ENCODE measurements at regions not wholly inside any gene's neighbourhood (a gene's known extent, or its start where the extent isn't known, plus 50 kb on each side); places are given as distances from the start of the nearest gene placed in this dataset.

GRCh38 chr12:58393152-58393551 is 451.8 kb downstream of the ATP23 start:
- no peaks in the 10 kb centered on the region for H3K36me3 ChIP-seq (ENCODE audit: control insufficient read depth, insufficient read depth, low read length)
- in situ Hi-C loops (cut with HindIII; ENCODE audit: low pct_unique_long_range_greater_than_20kb, low sequenced_read_pairs): no loop called here
- H3K27me3 ChIP-seq (ENCODE audit: control insufficient read depth, insufficient read depth, low read length): no peaks in the 10 kb centered on the region
- ATAC-seq: no peak
- intact Hi-C loops (cut with micrococcal nuclease; ENCODE audit: unreplicated experiment): no loop called here
- CTCF ChIA-PET: no interaction called here
- H3K4me3 ChIP-seq (ENCODE audit: low read depth in 2 of 2, low read length in 2 of 2): no peak overlapping the region
- DNase-seq (ENCODE audit: low read depth, low spot score): no peak
- TF ChIP-seq TCF7L2 (IDR thresholded peaks at IDR 0.05; ENCODE audit: low read depth, low read length) (no peak), CTCF (IDR thresholded peaks at IDR 0.05) (no peak), REST (IDR thresholded peaks at IDR 0.05; ENCODE audit: insufficient read depth in 1 of 2, low read depth in 2 of 2, low read length in 1 of 2) (no peak), POLR2AphosphoS5 (IDR thresholded peaks at IDR 0.05; ENCODE audit: low read depth, low read length) (no peak), SIN3A (IDR thresholded peaks at IDR 0.05; ENCODE audit: borderline replicate concordance, insufficient read depth, low read depth, low read length) (no peak)
- H3K27ac ChIP-seq (ENCODE audit: low read length): no peak overlapping the region
- BruUV-seq (replicated peaks): no TSS peak
- H3K4me1 ChIP-seq (ENCODE audit: control insufficient read depth, insufficient read depth, low read length): no peaks in the 10 kb centered on the region
- POLR2A ChIA-PET: no interaction called here
- no peaks in the 10 kb centered on the region for H3K9me3 ChIP-seq (ENCODE audit: control insufficient read depth, insufficient read depth, low read depth, low read length)

GRCh38 chr12:58395056-58395455 is 453.7 kb downstream of the ATP23 start:
- in situ Hi-C loops (cut with HindIII; ENCODE audit: low pct_unique_long_range_greater_than_20kb, low sequenced_read_pairs): no loop called here
- Histone ChIP-seq H3K4me1 (ENCODE audit: control insufficient read depth, insufficient read depth, low read length) (no peaks in the 10 kb centered on the region), H3K27me3 (ENCODE audit: control insufficient read depth, insufficient read depth, low read length) (no peaks in the 10 kb centered on the region), H3K36me3 (ENCODE audit: control insufficient read depth, insufficient read depth, low read length) (no peaks in the 10 kb centered on the region), H3K27ac (ENCODE audit: low read length) (no peak overlapping the region), H3K4me3 (ENCODE audit: low read depth in 2 of 2, low read length in 2 of 2) (no peak overlapping the region), H3K9me3 (ENCODE audit: control insufficient read depth, insufficient read depth, low read depth, low read length) (no peaks in the 10 kb centered on the region)
- BruUV-seq (replicated peaks): no TSS peak
- DNase-seq (ENCODE audit: low read depth, low spot score) (no peak), ATAC-seq (no peak)
- ChIA-PET POLR2A (no interaction called here), CTCF (no interaction called here)
- TF ChIP-seq TCF7L2 (IDR thresholded peaks at IDR 0.05; ENCODE audit: low read depth, low read length) (no peak), SIN3A (IDR thresholded peaks at IDR 0.05; ENCODE audit: borderline replicate concordance, insufficient read depth, low read depth, low read length) (no peak), CTCF (IDR thresholded peaks at IDR 0.05) (no peak), REST (IDR thresholded peaks at IDR 0.05; ENCODE audit: insufficient read depth in 1 of 2, low read depth in 2 of 2, low read length in 1 of 2) (no peak), POLR2AphosphoS5 (IDR thresholded peaks at IDR 0.05; ENCODE audit: low read depth, low read length) (no peak)
- intact Hi-C loops (cut with micrococcal nuclease; ENCODE audit: unreplicated experiment): no loop called here

Data from Panc1 (cell line).